GM21360 (cell line): ENCODE measurements at regions not wholly inside any gene's neighbourhood (a gene's known extent, or its start where the extent isn't known, plus 50 kb on each side); places are given as distances from the start of the nearest gene placed in this dataset.
A peak's percentile ranks its signal among the peaks of the same experiment; 100 is the strongest.
"Not testable (repeated sequence)": the region's sequence is repeated elsewhere in the genome, so short reads cannot be mapped to it uniquely, and the experiment has no call there.

Experiments used
- ATAC-seq: cut with Tn5 transposase; IDR thresholded peaks from one replicate; pipeline ENCODE4 v1.9.1; 2021; ENCODE audit warnings: mild to moderate bottlenecking, moderate library complexity; ENCODE audit not compliant: unreplicated experiment

GRCh38 chr2:38149531-38149930 lies 73.6 kb upstream of the CYP1B1 start:
- no peak for ATAC-seq

- no peak for ATAC-seq
Measured at GRCh38 chr2:38148501-38148900, 72.5 kb upstream of the CYP1B1 start.

- ATAC-seq, result peak; percentile 20
Measured at GRCh38 chr2:38147333-38148121, 71.6 kb upstream of the CYP1B1 start.

GRCh38 chr2:38146907-38147307 lies 71.0 kb upstream of the CYP1B1 start:
- ATAC-seq, result peak; percentile 91

- peak; percentile 60 for ATAC-seq
Measured at GRCh38 chr2:38146275-38146906, 70.4 kb upstream of the CYP1B1 start.

GRCh38 chr2:38145236-38145635 lies 69.3 kb upstream of the CYP1B1 start:
- ATAC-seq, result no peak

- no peak for ATAC-seq
Measured at GRCh38 chr2:38142627-38143026, 66.7 kb upstream of the CYP1B1 start.

GRCh38 chr2:38141501-38141900 lies 65.5 kb upstream of the CYP1B1 start:
- ATAC-seq, result no peak

- no peak for ATAC-seq
Measured at GRCh38 chr2:38138996-38139395, 63.0 kb upstream of the CYP1B1 start.

GRCh38 chr2:38138419-38138818 lies 62.5 kb upstream of the CYP1B1 start:
- no peak for ATAC-seq

- not testable (repeated sequence) for ATAC-seq
Measured at GRCh38 chr2:38137958-38138357, 62.0 kb upstream of the CYP1B1 start.

- no peak for ATAC-seq
Measured at GRCh38 chr2:38131676-38132075, 55.7 kb upstream of the CYP1B1 start.

- no peak for ATAC-seq
Measured at GRCh38 chr2:38130876-38131275, 54.9 kb upstream of the CYP1B1 start.

- no peak for ATAC-seq
Measured at GRCh38 chr2:38129987-38130386, 54.0 kb upstream of the CYP1B1 start.

GRCh38 chr2:38129481-38129880 lies 53.5 kb upstream of the CYP1B1 start:
- ATAC-seq, result no peak

- peak; percentile 62 for ATAC-seq
Measured at GRCh38 chr2:38128653-38129052, 52.7 kb upstream of the CYP1B1 start.

- no peak for ATAC-seq
Measured at GRCh38 chr2:38127277-38127676, 51.3 kb upstream of the CYP1B1 start.

- ATAC-seq, result no peak
Measured at GRCh38 chr2:38125842-38126241, 49.9 kb upstream of the CYP1B1 start.
